IMR-90 (cell line): ENCODE measurements at regions not wholly inside any gene's neighbourhood (a gene's known extent, or its start where the extent isn't known, plus 50 kb on each side); places are given as distances from the start of the nearest gene placed in this dataset.

Source experiments
- ATAC-seq: fragments of 200-7000 bp; cut with Tn5 transposase; 2 replicates; pipeline ENCODE4 v1.9.1; 2020; ENCODE audit warnings: low read depth, mild to moderate bottlenecking, moderate library complexity
- BruUV-seq: library from RNA; stranded (reverse); fragments of 400-500 nt; replicated peaks from 2 replicates; lab custom pipeline; 2021; lab: Mats Ljungman, UMichigan
- CTCF ChIA-PET: fragments of 300-600 bp; formaldehyde crosslinking; extraction: SDS; loops from one replicate; lab custom pipeline; 2021; ENCODE audit warnings: antibody characterized with exemption; lab: Yijun Ruan, JAX
- POLR2A ChIA-PET: fragments of 300-600 bp; sonication (Branson Sonifier 250); formaldehyde crosslinking; loops from one replicate; lab custom pipeline; 2022; ENCODE audit warnings: antibody characterized with exemption; ENCODE audit not compliant: unreplicated experiment; lab: Charles Lee
- DNase-seq: peaks from one replicate; pipeline ENCODE4 v3.0.0; 2013
- H2AFZ ChIP-seq: replicated peaks from 2 replicates; pipeline ENCODE3; 2013; ENCODE audit warnings: low read length, mild to moderate bottlenecking; ENCODE audit not compliant: poor library complexity
- H2AK5ac ChIP-seq: 2 replicates; pipeline ENCODE4 v1.6.1; 2013; ENCODE audit warnings: low read depth, low read length, inconsistent platforms
- H2AK9ac ChIP-seq: replicated peaks from 2 replicates; pipeline ENCODE3; 2013; ENCODE audit warnings: mild to moderate bottlenecking, low read depth, low read length, moderate library complexity; ENCODE audit not compliant: poor library complexity
- H2BK120ac ChIP-seq: 2 replicates; pipeline ENCODE4 v1.6.1; 2013; ENCODE audit warnings: low read depth, low read length, inconsistent platforms
- H2BK15ac ChIP-seq: 3 replicates; pipeline ENCODE4 v1.6.1; 2013; ENCODE audit warnings: low read depth, low read length, inconsistent platforms
- H2BK20ac ChIP-seq: 2 replicates; pipeline ENCODE4 v1.6.1; 2013; ENCODE audit warnings: low read depth, mild to moderate bottlenecking, inconsistent platforms, low read length, moderate library complexity
- H2BK5ac ChIP-seq: 2 replicates; pipeline ENCODE4 v1.6.1; 2013; ENCODE audit warnings: mild to moderate bottlenecking, low read depth, low read length, inconsistent platforms; ENCODE audit not compliant: poor library complexity, severe bottlenecking
- H3K14ac ChIP-seq: replicated peaks from 2 replicates; pipeline ENCODE4 v1.6.1; 2013; ENCODE audit warnings: low read depth, low read length, inconsistent platforms
- H3K18ac ChIP-seq: 2 replicates; pipeline ENCODE4 v1.6.1; 2013; ENCODE audit warnings: low read depth, low read length, control low read depth
- H3K23ac ChIP-seq: 2 replicates; pipeline ENCODE4 v1.6.1; 2013; ENCODE audit warnings: low read depth, low read length, inconsistent platforms
- H3K27ac ChIP-seq: 2 replicates; pipeline ENCODE4 v1.5.1; 2013; ENCODE audit warnings: mild to moderate bottlenecking, control low read depth, low read length; ENCODE audit not compliant: insufficient read depth
- H3K27me3 ChIP-seq: 2 replicates; pipeline ENCODE4 v1.6.1; 2013; ENCODE audit warnings: low read length; ENCODE audit not compliant: control insufficient read depth, insufficient read depth
- H3K36me3 ChIP-seq: 2 replicates; pipeline ENCODE4 v1.6.1; 2013; ENCODE audit warnings: low read length, mixed read lengths; ENCODE audit not compliant: control insufficient read depth, insufficient read depth
- H3K4ac ChIP-seq: 2 replicates; pipeline ENCODE4 v1.6.1; 2013; ENCODE audit warnings: low read depth, low read length, inconsistent platforms
- H3K4me1 ChIP-seq: 2 replicates; pipeline ENCODE4 v1.6.1; 2013; ENCODE audit warnings: low read length, mixed read lengths; ENCODE audit not compliant: control insufficient read depth, insufficient read depth
- H3K4me2 ChIP-seq: 2 replicates; pipeline ENCODE4 v1.6.1; 2013; ENCODE audit warnings: low read depth, mild to moderate bottlenecking, control low read depth, low read length, moderate library complexity
- H3K4me3 ChIP-seq: 2 replicates; pipeline ENCODE4 v1.5.1; 2013; ENCODE audit warnings: low read depth, mild to moderate bottlenecking, control low read depth, low read length, moderate library complexity; ENCODE audit not compliant: insufficient read depth
- H3K56ac ChIP-seq: 2 replicates; pipeline ENCODE4 v1.6.1; 2013; ENCODE audit warnings: low read length, inconsistent platforms; ENCODE audit not compliant: insufficient read depth; ENCODE audit errors: extremely low read depth
- H3K79me1 ChIP-seq, 2 experiments: 2 replicates each; pipeline ENCODE4 v1.6.1; 2013; ENCODE audit warnings: low read length in 2 of 2, inconsistent platforms in 1 of 2, low read depth in 1 of 2
- H3K9ac ChIP-seq: 2 replicates; pipeline ENCODE4 v1.6.1; 2013; ENCODE audit warnings: low read depth, low read length, control low read depth
- H3K9me1 ChIP-seq: 2 replicates; pipeline ENCODE4 v1.6.1; 2013; ENCODE audit warnings: low read length, inconsistent platforms; ENCODE audit not compliant: insufficient read depth
- H3K9me3 ChIP-seq: 2 replicates; pipeline ENCODE4 v1.6.1; 2013; ENCODE audit warnings: low read length; ENCODE audit not compliant: control insufficient read depth, insufficient read depth
- H4K20me1 ChIP-seq: 2 replicates; pipeline ENCODE4 v1.6.1; 2013; ENCODE audit warnings: low read length, inconsistent platforms; ENCODE audit not compliant: insufficient read depth
- H4K5ac ChIP-seq: 2 replicates; pipeline ENCODE4 v1.6.1; 2013; ENCODE audit warnings: mild to moderate bottlenecking, low read depth, low read length, control low read depth
- H4K8ac ChIP-seq, 2 experiments: 2 replicates each; pipeline ENCODE4 v1.6.1; 2013; ENCODE audit warnings: low read depth in 2 of 2, low read length in 2 of 2, control low read depth in 1 of 2, inconsistent platforms in 1 of 2
- H4K91ac ChIP-seq: 2 replicates; pipeline ENCODE4 v1.6.1; 2013; ENCODE audit warnings: low read depth, low read length, inconsistent platforms; ENCODE audit not compliant: insufficient read depth
- BHLHE40 ChIP-seq: fragments of 150-350 bp; IDR thresholded peaks from 2 replicates; pipeline ENCODE4 v1.6.1; 2016; ENCODE audit warnings: mild to moderate bottlenecking, low read depth, low read length
- MAFK ChIP-seq: IDR thresholded peaks from 2 replicates; pipeline ENCODE4 v1.6.1; 2012; ENCODE audit warnings: low read depth, low read length, improper control_type of control experiment
- MAZ ChIP-seq: IDR thresholded peaks from 2 replicates; pipeline ENCODE4 v1.6.1; 2012; ENCODE audit warnings: low read depth, mild to moderate bottlenecking, low read length, improper control_type of control experiment, moderate library complexity, borderline replicate concordance
- RCOR1 ChIP-seq: IDR thresholded peaks from 2 replicates; pipeline ENCODE4 v1.6.1; 2012; ENCODE audit warnings: mild to moderate bottlenecking, low read length, improper control_type of control experiment; ENCODE audit not compliant: insufficient replicate concordance
- RFX5 ChIP-seq: IDR thresholded peaks from 2 replicates; pipeline ENCODE4 v1.8.0; 2012; ENCODE audit warnings: low read depth, mild to moderate bottlenecking, low read length, moderate library complexity
- USF2 ChIP-seq: fragments of 150-350 bp; IDR thresholded peaks from 2 replicates; pipeline ENCODE4 v1.6.1; 2017; ENCODE audit warnings: mild to moderate bottlenecking, antibody characterized with exemption, low read length, low read depth
- WGBS, 2 experiments: methylation state at CpG; one replicate each; pipeline versions ENCODE4 v1.1.5 to v1.1.7; 2013; ENCODE audit warnings: missing lambda C conversion rate in 2 of 2; ENCODE audit not compliant: insufficient read length in 1 of 2; ENCODE audit errors: extremely low coverage in 2 of 2; 5-methylcytosine and 5-hydroxymethylcytosine counted together
- dilution Hi-C: fragments of 300-500 bp; cut with HindIII; formaldehyde crosslinking; loops from one replicate; pipeline ENCODE4 v1.14.3; 2018; ENCODE audit warnings: low sequenced_read_pairs; ENCODE audit not compliant: unreplicated experiment
- in situ Hi-C: fragments of 300-500 bp; cut with MboI; formaldehyde crosslinking; loops from 3 replicates; pipeline ENCODE4 v1.14.3; 2019; ENCODE audit warnings: low sequenced_read_pairs, inconsistent platforms, mixed read lengths
- intact Hi-C: fragments of 100-400 bp; cut with micrococcal nuclease; formaldehyde crosslinking; loops from 2 replicates; pipeline ENCODE4 v1.10.0; 2022

GRCh38 chr16:58931436-58931835, 197.3 kb upstream of the GOT2 start:
- ChIA-PET POLR2A (no interaction called here), CTCF (no interaction called here)
- Histone ChIP-seq H3K4ac (no peak overlapping the region), H2AFZ (no peak overlapping the region), H3K36me3 (no peaks in the 10 kb centered on the region), H3K27ac (no peak overlapping the region), H4K8ac (no peak overlapping the region), H2BK20ac (no peak overlapping the region), H3K14ac (no peak overlapping the region), H3K56ac (no peak overlapping the region), H3K4me3 (no peak overlapping the region), H2AK9ac (no peak overlapping the region), H4K20me1 (no peaks in the 10 kb centered on the region), H2BK5ac (no peak overlapping the region), H2AK5ac (no peak overlapping the region), H2BK120ac (no peak overlapping the region), H3K27me3 (no peaks in the 10 kb centered on the region), H4K91ac (no peak overlapping the region), H4K5ac (no peak overlapping the region), H3K18ac (no peak overlapping the region), H2BK15ac (no peak overlapping the region), H3K9me1 (no peaks in the 10 kb centered on the region), H3K4me2 (no peak overlapping the region), H3K9me3 (no peaks in the 10 kb centered on the region; the same call in 1 of the 2 replicates), H3K23ac (no peak overlapping the region), H3K4me1 (no peaks in the 10 kb centered on the region), H3K79me1 (no peaks in the 10 kb centered on the region), H3K9ac (no peak overlapping the region)
- no peak for ATAC-seq
- dilution Hi-C loops: no loop called here
- in situ Hi-C loops: no loop called here
- BruUV-seq: no TSS peak
- no peak for DNase-seq
- intact Hi-C loops: no loop called here
- TF ChIP-seq MAFK (no peak), RCOR1 (no peak), RFX5 (no peak), MAZ (no peak), BHLHE40 (no peak), USF2 (no peak)
- no CpG with 5 or more reads among the region's 4 CpGs for WGBS, 2 experiments
